ENCODE measurements at regions not wholly inside any gene's neighbourhood (a gene's known extent, or its start where the extent isn't known, plus 50 kb on each side); places are given as distances from the start of the nearest gene placed in this dataset.

DNA sequence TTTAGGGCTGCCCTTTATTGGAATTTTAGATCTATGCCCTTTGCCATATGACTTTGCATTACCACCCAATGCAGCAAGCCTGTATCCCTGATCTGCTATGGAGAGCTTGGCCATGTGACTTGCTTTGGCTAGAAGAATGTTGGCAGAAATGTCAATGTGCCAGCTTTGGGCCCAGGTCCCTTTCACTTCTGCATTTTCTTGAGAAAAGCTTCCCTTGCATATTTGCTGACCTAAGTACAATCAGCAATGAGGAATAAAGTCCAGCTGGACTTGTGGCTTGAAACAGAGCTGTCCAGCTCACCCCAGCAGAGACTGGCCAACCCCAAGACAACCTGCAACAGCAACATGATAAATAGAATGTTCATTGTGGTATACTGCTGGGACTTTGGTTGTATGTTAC is 135.9 kb downstream of the PAH start:
- no peak for DNase-seq

- no peak for DNase-seq
Observed at GRCh38 chr12:102776041-102776440, 141.0 kb downstream of the PAH start.

DNA sequence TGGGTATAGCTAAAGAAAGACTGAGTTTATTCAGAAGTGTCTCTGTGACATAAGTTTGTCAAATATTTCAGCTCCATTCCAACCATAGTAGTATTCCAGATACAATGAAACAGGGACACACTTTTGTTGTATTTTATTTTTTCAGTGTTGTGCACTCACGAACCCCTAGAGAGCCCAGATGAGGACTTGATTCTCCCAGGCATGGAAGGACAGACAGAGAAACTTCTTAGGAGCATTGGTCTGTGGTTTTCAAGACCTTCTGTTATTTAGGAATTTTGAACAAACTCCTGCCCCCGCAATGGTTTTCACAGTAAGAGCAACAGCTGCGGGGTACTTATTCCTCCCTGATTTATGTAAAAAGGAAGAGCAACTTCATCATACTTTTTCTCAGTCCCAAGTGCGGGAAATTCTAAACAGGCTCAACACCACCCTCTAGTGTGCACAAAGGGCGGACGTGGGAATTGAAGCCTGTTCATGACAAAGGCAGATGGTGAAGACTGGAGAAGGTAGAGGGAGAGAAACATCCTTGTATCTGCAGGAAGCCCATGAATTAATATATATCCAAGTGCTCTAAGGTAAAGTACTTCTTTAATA is 147.6 kb downstream of the PAH start:
- peak; percentile 4 to 13 for DNase-seq

DNA sequence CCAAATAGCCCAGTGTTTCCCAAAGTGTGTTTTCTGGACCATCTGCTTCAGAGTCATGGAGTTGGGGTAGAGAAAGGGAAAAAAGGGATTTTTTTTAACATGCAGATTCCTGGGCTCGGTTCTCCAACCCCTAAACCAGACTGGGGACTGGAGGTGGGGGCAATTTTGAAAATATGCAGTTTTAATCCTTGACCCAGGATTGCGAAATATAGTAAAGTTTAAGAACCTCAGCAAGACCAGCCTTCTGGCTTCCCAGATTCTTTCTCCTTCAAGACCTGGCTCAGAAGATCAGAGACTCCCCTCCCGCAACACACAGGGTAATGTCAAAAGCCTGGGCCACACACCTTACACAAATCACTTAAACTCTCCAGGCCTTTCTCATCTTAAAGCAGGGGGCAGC is 150.1 kb downstream of the PAH start:
- no peak for DNase-seq

DNA sequence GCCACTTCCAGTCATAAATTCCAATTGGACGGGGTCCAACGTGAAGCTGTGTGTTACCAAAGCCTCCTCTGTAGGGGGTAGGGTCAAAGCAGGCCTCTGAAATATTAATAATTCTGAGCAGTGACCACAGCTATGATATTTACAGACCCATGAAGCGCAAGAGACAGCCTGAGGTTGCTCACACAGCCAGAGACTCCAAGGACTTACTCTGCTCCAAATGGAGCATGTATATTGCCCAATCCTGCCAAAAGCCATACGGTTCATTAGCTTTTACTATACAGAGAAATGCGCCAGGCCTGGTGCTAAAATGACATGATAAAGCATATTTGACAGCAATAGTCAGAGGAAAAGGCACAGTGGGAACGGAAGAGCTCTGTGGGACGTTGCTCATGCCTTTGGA is 151.3 kb downstream of the PAH start:
- DNase-seq = no peak

- no peak for DNase-seq
Observed at GRCh38 chr12:102763471-102763870, 153.6 kb downstream of the PAH start.

- DNase-seq = no peak
Observed at GRCh38 chr12:102763061-102763460, 154.0 kb downstream of the PAH start.

DNA sequence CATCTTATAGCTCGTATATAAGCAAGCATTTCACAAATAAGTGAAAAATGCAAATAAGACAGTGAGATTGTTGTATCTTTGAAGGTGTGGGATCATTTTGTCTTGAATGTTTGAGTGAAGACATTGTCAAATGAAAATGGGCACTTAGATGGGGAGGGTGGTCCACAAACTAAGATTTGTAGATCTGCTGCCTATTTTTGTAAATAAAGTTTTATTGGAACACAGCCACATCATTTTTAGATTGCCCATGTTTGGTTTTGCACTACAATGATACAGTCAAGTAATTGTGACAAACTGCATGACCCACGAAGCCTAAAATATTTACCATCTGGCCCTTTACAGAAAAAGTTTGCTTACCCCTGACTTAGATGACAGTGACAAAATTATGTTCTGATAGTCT is 156.7 kb downstream of the PAH start:
- DNase-seq = no peak

GRCh38 chr12:102759466-102759865 is 157.6 kb downstream of the PAH start:
- DNase-seq = no peak

GRCh38 chr12:102757882-102758226 is 159.2 kb downstream of the PAH start:
- no peak for DNase-seq

GRCh38 chr12:102757154-102757881 is 159.7 kb downstream of the PAH start:
- DNase-seq = no peak

DNA sequence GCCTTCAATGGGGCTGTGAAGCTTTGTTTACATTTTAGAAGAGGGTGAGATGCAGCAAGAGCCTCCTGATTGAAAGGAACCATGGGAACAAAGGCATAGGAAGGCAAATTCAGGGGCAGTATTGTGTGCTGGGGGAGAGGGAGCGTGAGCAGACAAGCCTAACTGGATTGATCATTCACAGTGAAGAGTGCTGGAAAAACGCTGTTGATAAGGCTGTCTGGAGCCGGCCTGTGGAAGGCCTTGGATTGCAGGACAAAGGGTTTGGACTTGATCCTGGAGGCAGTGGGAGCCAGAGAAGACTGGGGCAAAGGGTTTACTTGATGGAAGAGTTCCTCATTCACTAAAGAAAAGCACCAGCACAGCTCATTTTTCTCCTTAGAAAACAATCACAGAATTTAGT is 160.5 kb downstream of the PAH start:
- DNase-seq = no peak

DNA sequence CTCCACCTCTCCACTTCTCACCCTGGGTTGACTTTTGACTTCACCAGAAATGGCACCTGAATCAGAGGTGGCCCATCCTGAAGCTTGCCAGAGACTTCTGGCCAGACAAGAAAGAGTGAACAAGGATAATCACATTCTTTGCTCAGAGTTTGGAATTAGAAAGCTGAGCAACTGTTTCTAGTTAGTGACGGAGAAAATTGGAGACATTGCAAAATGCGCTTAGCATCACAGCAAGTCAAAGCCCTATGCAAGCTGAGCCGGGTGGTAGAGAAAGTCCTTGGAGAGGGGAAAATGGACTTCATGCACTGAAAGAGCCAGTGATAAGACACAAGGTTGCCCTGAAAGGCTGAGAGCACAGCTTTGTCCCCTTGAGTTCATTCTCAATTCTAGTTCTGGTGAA is 161.8 kb downstream of the PAH start:
- no peak for DNase-seq

- no peak for DNase-seq
Observed at GRCh38 chr12:102753802-102754201, 163.2 kb downstream of the PAH start.

DNA sequence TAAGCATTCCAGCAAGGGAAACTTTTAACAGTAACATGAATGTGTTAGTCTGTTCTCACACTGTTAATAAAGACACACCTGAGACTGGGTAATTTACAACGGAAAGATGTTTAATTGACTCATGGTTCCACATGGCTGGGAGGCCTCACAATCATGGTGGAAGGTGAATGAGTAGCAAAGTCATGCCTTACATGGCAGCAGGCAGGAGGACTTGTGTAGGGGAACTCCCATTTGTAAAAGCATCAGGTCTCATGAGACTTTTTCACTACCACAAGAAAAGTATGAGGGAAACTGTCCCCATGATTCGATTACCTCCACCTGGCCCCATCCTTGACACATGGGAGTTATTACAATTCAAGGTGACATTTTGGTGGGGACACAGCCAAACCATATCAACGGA is 168.3 kb downstream of the PAH start:
- DNase-seq = no peak

- DNase-seq = no peak
Observed at GRCh38 chr12:102746963-102747362, 170.1 kb downstream of the PAH start.

DNA sequence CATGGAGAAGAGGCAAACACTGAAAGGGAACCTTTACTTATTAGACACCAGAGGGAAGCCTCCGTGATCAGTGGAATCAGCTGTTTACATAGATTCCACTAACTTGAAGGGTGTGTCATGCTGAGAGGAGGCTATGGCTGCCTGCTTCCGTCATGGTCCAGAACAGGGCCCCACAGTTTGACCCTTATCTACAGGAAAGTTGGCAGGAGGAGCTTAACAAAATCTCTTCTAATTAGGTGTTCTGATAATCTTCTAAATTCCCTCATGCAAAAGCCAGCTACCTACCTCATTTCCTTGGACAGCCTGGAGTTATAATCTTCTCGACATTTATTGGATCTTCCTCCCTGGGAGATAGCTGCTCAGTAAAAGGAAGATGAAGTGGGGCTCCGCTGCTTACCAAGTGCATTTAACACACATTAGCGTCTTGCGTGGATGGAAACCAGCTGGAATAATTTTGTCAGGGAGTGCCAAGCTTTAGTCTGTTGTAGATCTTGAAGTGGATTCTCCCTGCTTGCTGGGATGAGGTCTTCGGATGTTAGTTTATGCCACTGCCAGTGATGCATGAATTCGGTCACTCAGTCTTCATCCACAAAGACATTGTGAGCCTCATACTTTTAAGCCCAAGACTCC is 171.0 kb downstream of the PAH start:
- no peak for DNase-seq

GRCh38 chr12:102741196-102741595 is 175.8 kb downstream of the PAH start:
- DNase-seq = no peak

DNA sequence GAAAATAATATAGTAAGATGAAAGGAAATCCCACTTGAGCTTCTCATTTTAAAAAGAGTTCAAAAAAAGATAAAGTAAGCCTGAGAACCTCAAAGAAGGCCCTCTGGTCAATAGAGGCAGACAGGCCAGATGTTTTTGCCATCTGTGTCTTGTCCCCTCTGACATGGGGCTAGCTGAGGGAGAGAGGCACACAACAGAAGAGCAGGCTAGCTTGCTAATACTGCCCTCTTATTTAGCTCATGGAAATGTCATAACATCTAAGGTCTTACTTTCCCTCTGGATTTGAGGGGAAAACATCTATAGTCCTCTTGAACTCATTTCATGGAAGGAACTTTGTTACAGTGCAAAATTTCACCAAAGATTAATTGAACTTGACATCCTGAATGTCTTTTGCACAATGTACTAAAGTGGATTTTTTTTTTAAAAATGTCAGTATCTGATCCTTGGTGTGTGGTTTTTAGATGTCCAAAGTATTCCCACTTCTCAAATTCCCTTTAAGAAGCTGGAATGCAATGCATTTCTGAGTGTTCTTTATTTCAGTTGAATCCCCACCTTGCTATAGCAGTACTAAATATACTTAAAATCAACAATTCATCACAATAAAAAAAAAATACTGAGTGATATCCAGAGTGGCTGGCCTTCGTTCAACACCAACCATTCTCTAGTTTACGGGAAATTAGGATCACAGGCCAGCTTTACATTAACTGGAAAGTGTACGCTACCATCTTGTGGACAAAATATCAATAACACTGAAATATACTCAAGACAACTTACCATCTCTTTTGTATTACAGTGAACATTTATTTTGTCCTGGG is 176.7 kb downstream of the PAH start:
- no peak for DNase-seq

GRCh38 chr12:102736328-102736727 is 180.7 kb downstream of the PAH start:
- DNase-seq = no peak

DNA sequence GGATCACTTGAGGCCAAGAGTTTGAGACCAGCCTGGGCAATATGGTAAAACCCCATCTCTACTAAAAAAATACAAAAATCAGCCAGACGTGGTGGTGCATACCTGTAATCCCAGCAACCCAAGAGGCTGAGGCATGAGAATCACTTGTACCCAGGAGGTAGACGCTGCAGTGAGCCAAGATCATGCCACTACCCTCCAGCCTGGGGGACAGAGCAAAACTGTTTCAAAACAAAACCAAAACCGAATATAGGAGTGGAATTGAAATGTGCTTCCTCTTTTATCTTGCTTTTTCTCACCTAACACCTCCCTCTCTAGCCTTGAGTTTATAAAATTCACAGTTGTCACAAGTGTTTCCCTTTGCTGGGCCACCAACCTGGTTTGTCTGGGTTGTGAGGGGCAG is 181.9 kb downstream of the PAH start:
- DNase-seq = no peak

- no peak for DNase-seq
Observed at GRCh38 chr12:102730996-102731395, 186.0 kb downstream of the PAH start.

GRCh38 chr12:102728506-102729242 is 188.4 kb downstream of the PAH start:
- DNase-seq = peak in 1 of 2 donors; percentile 1
